GM18867 (cell line): ENCODE measurements at regions not wholly inside any gene's neighbourhood (a gene's known extent, or its start where the extent isn't known, plus 50 kb on each side); places are given as distances from the start of the nearest gene placed in this dataset.
"Not testable (repeated sequence)": the region's sequence is repeated elsewhere in the genome, so short reads cannot be mapped to it uniquely, and the experiment has no call there.

Experiments used
- ATAC-seq: cut with Tn5 transposase; IDR thresholded peaks from one replicate; pipeline ENCODE4 v1.9.1; 2021; ENCODE audit warnings: mild to moderate bottlenecking, moderate library complexity; ENCODE audit not compliant: unreplicated experiment

DNA sequence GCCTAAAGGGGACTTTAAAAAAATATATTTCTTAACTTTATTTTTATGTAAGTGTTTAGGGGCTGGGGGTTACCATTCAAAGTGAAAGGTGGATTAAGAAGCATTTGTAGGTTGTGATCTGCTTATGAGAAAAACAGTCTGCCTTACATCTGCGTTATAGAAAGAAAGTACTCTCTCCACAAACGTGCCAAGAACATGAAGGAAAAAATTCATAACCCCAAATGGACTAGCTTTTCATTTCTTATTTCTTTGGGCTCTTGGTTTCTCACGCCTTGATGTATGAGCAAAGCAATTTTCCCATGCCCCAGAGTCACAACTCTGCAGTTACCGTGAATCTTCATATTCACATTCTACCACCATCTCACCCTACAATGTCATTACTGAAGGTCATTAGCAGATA, 1165.1 kb upstream of the ADGRL4 start:
- no peak for ATAC-seq

DNA sequence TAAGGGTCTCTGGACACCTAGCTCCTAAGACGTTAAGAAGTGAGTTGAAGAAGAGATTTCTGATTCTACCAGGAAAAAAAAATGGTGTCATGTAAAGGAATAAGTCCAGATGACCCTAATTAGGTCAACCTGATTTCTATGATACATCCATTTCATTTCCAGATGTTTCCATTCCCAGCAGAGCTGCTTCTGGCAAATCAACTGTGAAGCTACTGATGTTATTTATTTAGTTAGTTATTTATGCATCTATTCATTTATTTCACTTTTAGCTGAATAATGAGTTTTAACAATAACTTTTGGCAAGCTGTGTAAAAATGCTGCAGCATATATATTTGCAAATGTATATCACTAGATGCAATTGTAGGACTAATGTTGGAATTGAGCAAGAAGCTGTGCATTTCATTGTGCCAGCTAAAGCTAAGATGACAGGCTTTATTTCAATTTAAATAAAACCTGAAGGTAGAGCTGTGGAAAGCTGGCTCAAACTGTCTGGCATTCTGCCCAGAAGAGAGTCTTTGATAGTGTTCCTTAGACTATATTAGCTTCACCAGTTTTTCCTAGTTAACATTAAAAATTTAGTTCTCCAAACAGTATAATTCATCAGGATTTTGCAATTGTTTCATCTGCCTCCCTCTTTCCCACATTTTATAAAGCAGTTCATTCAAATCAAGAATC, 1164.4 kb upstream of the ADGRL4 start:
- no peak for ATAC-seq

DNA sequence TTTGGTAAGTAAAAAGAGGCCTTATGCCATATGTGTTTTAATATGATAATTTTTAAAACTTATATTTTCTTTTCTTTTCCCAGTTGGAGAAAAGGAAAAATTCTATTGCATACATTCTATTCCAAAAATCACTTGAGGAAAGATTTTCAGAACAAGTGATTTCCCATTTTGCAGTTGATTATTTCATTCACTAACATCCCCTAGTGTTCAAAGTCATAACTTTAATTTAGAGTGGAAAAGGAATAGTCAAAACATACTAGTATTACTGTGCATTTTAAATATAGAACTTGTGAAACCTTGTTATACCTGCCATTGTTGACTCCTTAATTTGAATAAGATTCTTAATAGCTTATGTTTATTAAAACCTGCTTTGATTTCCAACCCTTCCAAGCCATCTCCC, 1157.6 kb upstream of the ADGRL4 start:
- ATAC-seq, result no peak

DNA sequence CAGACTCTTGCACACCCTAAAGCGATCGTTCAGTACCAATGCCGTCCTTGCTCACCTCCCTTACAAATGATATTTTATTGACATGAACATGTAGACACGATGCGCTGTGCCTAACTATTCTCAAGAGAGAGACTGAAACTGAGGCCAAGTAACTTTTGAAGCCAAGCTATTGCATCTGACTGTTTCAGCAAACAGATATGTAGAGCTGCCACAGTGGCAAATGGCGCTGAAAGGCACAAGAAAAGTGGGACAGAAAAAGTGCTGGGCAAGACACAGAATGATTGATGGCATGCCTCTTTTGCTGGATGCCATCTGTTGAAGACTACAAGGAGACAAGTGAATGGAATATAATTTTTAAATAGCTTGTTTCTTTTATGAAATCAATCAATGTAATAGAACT, 1157.2 kb upstream of the ADGRL4 start:
- ATAC-seq, result no peak

DNA sequence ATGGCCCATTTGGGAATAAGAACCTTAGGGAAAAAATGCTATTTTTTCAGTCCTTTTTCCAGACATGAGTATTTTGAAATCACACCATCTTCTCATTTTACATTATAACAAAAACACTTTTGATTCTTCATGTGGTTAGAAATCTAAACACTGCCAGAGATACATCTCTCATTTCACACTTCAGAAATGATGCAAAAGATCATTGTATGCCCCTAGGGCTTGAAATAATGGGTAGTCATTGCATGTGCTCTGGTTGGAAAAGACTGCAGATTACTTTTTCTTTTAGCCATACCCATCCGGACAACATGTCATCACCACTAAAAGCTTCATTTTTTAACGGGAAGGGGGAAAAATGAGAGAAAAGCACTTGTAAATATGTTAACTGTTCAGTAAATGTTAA, 1152.2 kb upstream of the ADGRL4 start:
- no peak for ATAC-seq

DNA sequence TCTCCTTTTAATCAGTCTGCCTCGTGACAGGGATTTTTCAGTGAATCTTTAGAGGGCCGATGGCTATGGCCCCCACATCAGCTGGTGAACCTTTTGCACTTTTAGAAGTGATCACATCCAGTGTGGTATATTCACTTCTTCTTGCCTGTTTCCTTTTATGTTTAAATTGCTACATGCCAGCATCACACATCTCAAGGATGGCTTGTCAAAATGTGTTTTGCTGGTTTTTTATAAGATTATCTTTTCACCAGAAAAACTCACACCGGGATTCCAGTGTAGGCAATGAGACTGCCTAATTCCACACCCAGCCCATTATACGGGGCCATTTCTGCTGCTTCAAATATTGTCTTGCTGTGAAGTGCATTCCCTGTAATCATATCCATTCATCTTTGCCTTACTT, 1151.7 kb upstream of the ADGRL4 start:
- ATAC-seq, result no peak

DNA sequence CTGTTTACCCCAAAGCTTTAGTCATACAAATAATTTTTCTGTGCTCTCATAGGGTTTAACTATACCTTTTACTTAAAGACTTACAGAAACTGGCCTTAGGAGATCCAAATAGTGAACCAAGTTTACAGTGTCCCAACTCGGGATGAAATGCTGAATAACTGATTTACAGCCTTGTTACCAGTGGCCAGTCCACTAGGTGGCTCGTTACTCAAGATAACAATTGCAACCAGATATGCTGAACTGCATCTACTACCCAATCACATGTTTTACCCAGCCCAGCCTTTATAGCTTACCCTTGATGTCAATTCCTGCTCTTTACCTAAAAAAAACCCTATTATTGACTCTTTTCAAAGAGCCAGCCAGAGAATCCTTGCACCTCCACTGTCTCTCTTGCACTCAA, 1148.8 kb upstream of the ADGRL4 start:
- ATAC-seq, result no peak

DNA sequence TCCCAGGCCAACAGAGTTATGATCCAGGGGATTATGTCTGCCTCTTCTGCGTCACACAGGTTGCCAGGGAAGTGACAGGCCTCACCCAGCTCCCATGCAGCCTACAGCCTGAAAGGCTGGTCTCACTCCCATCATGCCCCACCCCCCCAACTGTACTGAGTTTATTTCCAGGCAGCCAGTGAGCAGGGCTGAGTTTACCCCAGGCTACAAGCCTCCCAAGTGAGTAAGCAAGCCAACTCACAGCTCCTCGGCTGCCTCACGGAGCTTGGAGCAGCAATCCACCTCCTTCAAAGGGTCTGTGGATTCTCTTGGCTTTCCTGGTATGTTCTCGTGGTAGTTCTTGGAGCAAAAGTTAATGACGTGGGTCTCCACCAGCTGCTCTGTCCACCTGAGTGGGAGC, 1147.6 kb upstream of the ADGRL4 start:
- no peak for ATAC-seq

DNA sequence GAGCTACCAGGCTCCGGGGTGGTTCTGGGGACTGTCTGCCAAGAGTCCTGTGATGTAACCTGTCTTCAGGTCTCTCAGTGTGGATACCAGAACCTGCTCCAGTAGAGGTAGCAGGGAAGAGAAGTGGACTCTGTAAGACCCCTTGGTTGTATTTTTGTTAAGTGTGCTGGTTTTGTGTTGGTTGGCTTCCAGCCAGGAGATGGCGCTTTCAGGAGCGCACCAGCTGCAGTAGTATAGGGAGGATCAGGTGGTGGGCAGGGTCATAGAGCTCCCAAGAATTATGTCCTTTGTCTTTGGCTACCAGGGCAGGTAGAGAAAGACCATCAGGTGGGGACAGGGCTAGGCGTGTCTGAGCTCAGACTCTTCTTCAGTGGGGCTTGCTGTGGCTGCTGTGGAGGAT, 1147.2 kb upstream of the ADGRL4 start:
- ATAC-seq, result no peak

DNA sequence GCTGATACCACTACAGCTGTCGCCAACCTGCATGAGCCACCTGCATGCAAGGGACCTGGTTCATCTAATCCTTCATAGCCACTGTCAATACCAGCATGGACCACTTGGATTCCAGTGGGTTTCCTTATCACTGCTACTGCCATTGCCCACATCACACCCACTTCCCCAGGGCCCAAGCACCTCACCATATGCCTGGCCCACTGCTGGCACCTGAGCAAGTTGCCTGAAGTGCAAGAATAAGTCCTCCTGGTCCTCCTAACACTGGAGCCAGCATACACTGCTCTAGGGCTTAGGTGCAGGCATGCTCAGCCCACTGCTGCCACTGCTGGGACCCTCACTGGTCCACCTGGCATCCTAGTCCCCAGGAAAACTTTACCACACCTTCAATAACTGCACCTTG, 1136.8 kb upstream of the ADGRL4 start:
- ATAC-seq, result no peak

DNA sequence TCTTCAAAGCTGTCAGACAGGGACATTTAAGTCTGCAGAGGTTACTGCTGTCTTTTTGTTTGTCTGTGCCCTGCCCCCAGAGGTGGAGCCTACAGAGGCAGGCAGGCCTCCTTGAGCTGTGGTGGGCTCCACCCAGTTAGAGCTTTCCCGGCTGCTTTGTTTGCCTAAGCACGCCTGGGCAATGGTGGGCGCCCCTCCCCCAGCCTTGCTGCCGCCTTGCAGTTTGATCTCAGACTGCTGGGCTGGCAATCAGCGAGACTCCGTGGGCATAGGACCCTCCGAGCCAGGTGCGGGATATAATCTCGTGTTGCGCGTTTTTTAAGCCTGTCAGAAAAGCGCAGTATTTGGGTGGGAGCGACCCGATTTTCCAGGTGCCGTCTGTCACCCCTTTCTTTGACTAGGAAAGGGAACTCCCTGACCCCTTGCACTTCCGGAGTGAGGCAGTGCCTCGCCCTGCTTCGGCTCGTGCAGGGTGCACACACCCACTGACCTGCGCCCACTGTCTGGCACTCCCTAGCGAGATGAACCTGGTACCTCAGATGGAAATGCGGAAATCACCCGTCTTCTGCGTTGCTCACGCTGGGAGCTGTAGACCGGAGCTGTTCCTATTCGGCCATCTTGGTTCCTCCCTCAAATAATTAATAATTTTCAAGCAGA, 1131.5 kb upstream of the ADGRL4 start:
- ATAC-seq, result not testable (repeated sequence)

DNA sequence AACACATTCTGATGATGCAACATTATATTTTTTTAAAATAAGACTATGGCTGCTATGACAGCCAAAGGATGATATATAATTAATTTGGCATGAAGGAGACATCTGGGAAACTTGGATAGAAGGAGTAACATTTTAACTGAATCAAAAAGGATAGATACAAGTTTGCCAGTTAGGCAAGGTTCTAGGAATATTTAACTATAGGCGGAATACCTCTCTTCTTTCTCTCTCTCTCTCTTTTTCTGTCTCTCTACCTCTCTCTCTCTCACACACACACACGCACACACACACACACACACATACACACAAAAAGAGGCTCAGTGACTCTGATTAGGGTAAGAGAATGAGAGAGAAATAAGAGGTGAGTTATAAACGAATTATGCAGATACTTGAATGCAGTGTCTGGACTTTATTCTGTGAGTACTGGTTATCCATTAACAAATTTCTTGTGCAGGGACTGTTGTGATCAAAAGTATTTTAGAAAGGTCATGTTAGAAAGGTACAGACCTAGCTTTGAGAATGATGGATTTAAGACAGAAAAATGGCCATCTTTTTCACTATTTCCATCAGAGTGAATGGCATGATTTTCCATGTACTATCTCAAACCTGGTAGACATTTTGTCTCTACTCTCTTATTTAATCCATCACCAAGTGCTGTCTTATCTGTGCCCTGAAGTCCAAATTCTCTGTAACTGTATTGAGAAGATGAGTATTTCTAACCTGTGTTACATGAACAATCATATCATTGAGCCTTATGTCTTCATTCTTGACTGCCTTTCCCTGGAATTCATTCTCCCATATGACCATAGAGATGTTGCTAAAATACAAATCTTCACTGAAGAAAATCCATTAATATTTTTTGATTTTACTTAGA, 1106.9 kb upstream of the ADGRL4 start:
- ATAC-seq, result no peak

DNA sequence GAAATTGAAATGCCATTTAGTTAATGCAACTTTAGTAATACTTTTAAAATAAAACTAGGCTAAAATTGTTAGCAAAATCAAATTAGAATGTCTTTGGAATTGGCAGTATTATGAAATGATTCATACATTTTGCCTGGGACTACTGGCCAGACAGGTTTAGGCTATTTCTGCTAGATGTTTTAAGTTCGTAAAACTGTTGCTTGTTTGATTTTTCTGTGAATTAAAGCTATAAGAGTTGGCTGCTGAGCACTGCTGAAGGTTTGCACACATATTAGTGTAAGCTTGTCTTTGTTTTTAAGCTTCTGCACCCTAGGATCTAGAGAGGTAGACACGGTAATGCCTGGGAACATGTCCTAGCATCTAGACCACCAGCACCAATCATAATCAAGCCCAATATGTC, 1094.6 kb upstream of the ADGRL4 start:
- no peak for ATAC-seq

DNA sequence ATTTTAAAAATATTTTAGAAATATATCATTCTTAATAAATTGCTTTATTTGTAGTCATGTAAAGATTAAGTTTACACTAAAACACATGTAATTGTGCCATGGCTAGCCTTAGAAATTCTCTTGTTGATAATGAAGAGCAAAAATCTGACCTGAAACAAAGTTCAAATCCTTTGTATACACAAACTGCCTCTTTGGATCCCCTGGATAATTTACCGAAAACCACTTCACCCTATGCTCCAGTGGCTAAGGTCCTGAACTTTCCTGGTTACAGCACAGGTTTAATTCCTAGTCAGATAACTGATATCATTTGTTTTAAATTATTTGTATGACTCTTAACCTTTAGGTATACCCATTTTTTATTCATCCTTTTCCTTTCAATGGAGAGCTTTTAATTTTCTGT, 1093.2 kb upstream of the ADGRL4 start:
- ATAC-seq, result no peak

DNA sequence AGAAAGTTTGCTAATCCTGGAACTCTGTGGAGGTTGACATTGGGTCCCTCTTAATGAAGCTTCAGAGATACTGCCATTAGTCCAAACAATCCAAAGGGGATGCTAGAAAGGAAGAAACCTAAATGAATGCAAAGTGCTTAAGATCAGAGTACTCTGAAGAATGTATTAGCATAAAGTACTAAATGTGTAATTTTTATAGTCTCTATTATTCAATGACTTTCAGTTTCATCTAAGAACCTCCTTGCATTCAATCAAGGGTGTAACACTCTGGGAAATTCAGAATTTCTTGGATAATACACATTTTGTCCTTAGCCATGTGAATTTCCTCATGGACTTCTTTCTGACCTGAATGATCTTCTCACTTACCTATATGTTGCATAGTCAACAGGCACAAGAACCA, 1078.5 kb upstream of the ADGRL4 start:
- no peak for ATAC-seq

DNA sequence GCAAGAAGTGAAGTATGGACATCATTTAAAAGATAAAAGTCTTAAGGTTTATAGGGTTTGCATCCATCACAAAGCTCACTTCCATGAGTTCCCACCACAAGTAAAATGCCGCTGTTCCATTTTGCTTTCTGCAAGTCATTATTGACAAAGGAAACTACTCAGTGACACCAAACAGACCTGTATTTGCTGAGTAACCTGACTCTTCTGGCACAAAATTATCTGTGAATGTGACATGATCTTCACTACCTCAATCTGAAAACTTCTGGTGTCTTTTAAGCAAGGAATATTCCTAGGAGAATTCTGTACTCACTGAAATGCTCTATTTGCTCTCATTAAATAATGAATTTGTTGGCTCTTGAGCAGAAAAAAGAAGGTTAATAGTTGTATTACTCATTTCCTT, 1077.4 kb upstream of the ADGRL4 start:
- ATAC-seq, result no peak

DNA sequence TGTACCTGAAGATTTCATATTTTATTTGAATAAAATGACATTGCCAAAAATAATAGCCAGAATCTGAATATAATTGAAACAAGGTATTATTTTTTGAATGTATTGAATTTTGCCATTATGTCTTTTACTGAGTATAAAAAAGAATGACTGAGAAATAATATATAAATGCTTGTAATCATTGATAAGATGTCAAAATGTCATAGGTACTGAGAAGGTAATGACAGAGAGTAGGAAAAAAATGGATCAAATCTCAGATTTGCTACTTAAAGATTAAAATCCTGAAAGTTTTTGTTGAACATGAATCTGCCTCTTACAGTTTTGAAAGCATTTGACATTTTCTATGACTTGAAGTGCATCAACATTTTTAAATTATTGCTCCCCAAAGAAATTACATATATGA, 1069.9 kb upstream of the ADGRL4 start:
- ATAC-seq, result no peak

DNA sequence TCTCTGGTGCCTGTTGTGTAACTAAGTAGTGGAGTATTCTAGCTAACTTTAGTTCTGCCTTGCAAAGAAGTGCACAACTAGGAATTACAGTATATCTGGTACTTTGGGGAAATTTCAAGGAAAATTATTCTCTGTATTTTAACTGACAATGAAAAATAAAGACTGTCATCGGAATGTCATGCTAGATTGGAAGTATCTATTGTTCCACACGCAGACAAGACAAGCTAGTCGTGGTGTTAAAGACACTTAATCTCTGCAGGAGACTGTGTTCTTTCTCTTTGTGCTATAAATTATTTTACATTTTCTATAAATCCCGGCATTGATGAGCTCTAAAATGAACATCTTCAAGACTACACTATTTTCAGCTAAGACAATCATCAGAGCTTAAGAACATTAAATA, 1068.8 kb upstream of the ADGRL4 start:
- no peak for ATAC-seq

DNA sequence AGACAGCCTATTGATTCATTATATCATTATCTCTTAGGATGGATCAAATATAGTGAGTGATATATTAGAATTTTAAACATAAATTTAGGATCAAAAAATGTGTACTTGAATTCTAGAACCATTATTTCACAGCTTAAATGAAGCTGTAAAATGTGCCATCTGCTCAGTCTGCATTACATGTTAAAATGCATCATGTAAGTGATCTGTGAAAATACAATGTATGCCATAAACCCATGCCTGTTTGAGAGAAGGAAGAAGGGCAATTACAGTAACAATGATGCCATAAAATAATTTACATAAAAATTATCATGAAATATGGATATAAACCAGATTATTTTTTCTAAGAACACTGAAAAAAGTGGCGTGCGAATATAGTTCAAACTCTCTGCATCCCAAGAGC, 1066.0 kb upstream of the ADGRL4 start:
- no peak for ATAC-seq

DNA sequence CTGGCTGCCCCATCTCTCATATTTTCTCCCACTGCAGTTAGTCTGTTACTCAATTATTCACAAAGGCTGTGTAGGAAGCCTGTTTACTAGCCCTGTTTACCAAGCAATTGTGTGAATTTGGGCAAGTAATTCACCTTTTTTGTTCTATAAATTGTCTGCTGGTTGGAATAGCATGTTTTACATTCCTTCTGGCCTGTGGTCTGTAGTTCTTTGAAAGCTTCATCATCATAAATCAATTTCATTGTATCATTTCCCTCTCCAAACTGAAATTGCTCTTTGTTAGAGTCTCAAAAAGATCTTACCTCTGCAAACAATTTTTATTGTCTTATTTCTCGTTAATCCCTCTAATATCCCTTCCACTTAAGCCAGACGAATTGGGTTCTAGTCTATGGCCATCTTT, 1059.5 kb upstream of the ADGRL4 start:
- no peak for ATAC-seq

DNA sequence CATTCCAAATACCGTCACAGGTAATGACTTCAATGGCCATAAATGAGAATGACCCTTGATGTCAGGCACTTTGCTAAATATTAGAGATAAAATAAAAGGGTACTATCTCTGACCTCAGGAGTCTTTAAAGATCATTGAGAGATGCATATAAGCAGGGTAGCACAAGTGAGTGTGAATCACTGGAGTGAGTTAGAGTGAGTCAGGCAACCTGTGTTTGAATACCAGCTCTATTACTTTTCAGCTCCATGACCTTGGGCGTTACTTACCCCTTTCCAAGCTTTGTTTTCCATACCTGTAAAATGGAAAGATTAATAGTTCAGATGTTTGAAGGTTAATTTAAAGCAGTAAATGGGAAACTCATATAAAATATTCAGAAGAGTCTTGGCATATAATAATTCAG, 1058.0 kb upstream of the ADGRL4 start:
- no peak for ATAC-seq

DNA sequence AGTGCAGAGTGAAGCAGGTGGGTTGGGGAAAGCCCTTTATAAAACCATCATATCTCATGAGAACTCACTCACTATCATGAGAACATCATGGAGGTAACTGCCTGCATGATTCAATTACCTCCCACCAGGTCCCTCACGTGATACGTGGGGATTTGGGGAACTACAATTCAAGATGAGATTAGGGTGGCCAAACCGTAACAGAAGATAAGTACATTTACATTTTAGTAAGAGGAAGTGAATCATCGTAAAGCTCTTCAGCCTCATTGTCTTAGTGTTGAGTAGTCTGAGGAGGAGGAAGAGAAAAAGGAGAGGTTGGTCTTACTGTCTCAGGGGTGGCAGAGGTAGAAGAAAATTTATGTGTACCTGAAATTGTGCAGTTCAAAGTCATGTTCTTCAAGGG, 1053.4 kb upstream of the ADGRL4 start:
- no peak for ATAC-seq
